ENCODE measurements at regions not wholly inside any gene's neighbourhood (a gene's known extent, or its start where the extent isn't known, plus 50 kb on each side); places are given as distances from the start of the nearest gene placed in this dataset.

DNA sequence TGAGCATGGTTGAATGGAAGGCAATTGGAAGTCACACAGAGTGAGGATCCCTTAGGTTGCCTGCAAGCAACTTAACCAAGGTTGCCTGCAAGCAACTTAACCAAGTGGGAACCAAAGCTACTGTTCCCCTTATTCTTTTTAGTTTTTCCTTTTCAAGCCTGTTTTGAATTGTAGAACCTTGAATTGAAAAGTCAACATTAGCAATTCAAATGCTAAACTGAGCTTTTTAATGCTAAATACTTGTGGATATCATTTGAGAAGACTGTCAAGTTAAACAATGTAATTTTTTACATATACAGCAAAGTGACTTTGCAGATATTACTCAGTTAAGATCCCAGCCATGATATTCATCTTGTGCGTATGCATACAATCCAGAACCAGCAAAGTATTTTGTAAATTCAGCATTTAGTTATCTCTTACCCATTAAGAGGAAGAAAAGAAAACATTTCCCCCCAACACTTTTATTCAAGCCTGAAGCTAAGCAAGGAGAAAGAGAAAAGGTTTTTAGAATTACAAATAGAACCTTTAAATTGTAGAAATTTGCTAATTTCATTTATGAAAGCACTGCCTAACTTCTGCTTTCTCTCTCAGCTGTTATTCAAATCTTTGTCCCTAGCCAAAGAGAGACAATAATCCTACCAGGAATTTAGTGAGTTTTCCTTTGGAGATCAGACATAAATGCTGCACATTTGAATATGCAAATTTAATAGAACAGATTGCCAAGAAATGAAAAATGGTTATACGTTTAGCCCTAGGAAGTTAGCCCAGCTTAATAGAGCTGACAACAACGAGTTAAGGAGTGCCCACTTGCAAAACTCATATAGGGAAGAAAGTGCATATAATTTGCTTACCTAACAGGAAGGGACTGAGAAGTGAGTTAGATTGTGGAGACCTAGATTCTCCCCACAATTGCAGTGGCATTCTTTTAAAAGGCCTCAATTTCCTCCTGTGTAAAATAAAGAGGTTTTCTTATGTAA lies 643.2 kb upstream of the PIK3C3 start:
- TF ChIP-seq SRF (IDR thresholded peaks at IDR 0.05; ENCODE audit: low read depth in 2 of 2, low read length in 2 of 2) (no peak), GABPA (IDR thresholded peaks at IDR 0.05; ENCODE audit: low read depth) (no peak), POLR2A (IDR thresholded peaks at IDR 0.05; ENCODE audit: low read depth, low read length) (no peak), YY1 (IDR thresholded peaks at IDR 0.05; ENCODE audit: low read depth, low read length) (no peak), MEF2A (IDR thresholded peaks at IDR 0.05; ENCODE audit: insufficient read depth, low read depth, low read length) (no peak), EP300 (IDR thresholded peaks at IDR 0.05; ENCODE audit: borderline replicate concordance in 1 of 2, control insufficient read depth in 1 of 2, low read depth in 2 of 2, low read length in 2 of 2) (no peak), SIN3A (IDR thresholded peaks at IDR 0.05; ENCODE audit: low read depth, low read length) (no peak), FOS (IDR thresholded peaks at IDR 0.05; ENCODE audit: borderline replicate concordance, extremely low read depth, insufficient read length) (no peak), CREB1 (IDR thresholded peaks at IDR 0.05; ENCODE audit: low read depth) (no peak)
- TF ChIP-seq, protein P1, sequence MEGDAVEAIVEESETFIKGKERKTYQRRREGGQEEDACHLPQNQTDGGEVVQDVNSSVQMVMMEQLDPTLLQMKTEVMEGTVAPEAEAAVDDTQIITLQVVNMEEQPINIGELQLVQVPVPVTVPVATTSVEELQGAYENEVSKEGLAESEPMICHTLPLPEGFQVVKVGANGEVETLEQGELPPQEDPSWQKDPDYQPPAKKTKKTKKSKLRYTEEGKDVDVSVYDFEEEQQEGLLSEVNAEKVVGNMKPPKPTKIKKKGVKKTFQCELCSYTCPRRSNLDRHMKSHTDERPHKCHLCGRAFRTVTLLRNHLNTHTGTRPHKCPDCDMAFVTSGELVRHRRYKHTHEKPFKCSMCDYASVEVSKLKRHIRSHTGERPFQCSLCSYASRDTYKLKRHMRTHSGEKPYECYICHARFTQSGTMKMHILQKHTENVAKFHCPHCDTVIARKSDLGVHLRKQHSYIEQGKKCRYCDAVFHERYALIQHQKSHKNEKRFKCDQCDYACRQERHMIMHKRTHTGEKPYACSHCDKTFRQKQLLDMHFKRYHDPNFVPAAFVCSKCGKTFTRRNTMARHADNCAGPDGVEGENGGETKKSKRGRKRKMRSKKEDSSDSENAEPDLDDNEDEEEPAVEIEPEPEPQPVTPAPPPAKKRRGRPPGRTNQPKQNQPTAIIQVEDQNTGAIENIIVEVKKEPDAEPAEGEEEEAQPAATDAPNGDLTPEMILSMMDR (IDR thresholded peaks at IDR 0.05 in 2 of 3, conservative IDR thresholded peaks at IDR 0.05 in 1 of 3; ENCODE audit: control insufficient read depth in 2 of 3, extremely low read depth in 1 of 3, insufficient read depth in 1 of 3, low read depth in 3 of 3, low read length in 3 of 3): no peak
- TF ChIP-seq, protein P2, sequence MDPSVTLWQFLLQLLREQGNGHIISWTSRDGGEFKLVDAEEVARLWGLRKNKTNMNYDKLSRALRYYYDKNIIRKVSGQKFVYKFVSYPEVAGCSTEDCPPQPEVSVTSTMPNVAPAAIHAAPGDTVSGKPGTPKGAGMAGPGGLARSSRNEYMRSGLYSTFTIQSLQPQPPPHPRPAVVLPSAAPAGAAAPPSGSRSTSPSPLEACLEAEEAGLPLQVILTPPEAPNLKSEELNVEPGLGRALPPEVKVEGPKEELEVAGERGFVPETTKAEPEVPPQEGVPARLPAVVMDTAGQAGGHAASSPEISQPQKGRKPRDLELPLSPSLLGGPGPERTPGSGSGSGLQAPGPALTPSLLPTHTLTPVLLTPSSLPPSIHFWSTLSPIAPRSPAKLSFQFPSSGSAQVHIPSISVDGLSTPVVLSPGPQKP (IDR thresholded peaks at IDR 0.05; ENCODE audit: low read depth, low read length): no peak
- TF ChIP-seq, protein P3, sequence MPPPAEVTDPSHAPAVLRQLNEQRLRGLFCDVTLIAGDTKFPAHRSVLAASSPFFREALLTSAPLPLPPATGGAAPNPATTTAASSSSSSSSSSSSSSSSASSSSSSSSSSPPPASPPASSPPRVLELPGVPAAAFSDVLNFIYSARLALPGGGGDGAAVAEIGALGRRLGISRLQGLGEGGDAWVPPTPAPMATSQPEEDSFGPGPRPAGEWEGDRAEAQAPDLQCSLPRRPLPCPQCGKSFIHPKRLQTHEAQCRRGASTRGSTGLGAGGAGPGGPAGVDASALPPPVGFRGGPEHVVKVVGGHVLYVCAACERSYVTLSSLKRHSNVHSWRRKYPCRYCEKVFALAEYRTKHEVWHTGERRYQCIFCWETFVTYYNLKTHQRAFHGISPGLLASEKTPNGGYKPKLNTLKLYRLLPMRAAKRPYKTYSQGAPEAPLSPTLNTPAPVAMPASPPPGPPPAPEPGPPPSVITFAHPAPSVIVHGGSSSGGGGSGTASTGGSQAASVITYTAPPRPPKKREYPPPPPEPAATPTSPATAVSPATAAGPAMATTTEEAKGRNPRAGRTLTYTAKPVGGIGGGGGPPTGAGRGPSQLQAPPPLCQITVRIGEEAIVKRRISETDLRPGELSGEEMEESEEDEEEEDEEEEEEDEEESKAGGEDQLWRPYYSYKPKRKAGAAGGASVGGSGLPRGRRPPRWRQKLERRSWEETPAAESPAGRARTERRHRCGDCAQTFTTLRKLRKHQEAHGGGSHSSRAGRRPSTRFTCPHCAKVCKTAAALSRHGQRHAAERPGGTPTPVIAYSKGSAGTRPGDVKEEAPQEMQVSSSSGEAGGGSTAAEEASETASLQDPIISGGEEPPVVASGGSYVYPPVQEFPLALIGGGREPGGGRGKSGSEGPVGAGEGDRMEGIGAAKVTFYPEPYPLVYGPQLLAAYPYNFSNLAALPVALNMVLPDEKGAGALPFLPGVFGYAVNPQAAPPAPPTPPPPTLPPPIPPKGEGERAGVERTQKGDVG (CRISPR knock-in tag; IDR thresholded peaks at IDR 0.05): no peak

Data from GM12878 (cell line).